Thoracic aorta (tissue), 2 donors: ENCODE measurements at regions not wholly inside any gene's neighbourhood (a gene's known extent, or its start where the extent isn't known, plus 50 kb on each side); places are given as distances from the start of the nearest gene placed in this dataset.

Source experiments
- ATAC-seq: fragments of 150-250 bp; one replicate; pipeline ENCODE4 v1.8.0; 2017; ENCODE audit warnings: low read depth; ENCODE audit not compliant: insufficient number of reproducible peaks, low FRiP score
- DNase-seq: peaks from one replicate; pipeline ENCODE4 v3.0.0-alpha.2; 2020; ENCODE audit warnings: low spot score
- H3K27ac ChIP-seq, 2 donors: fragments of 200-600 bp; sonication (generic); 1 replicate in 1 of 2; 2 replicates in 1 of 2; pipeline ENCODE4 v1.5.1; 2016; ENCODE audit warnings: mild to moderate bottlenecking in 2 of 2, moderate library complexity in 2 of 2
- H3K27me3 ChIP-seq: fragments of 200-600 bp; sonication (generic); replicated peaks from 2 replicates; pipeline ENCODE4 v1.6.0; 2016; ENCODE audit warnings: mild to moderate bottlenecking; ENCODE audit not compliant: insufficient read depth
- H3K36me3 ChIP-seq: fragments of 200-600 bp; sonication (generic); one replicate; pipeline ENCODE4 v1.5.1; 2016
- H3K4me1 ChIP-seq, 2 donors: fragments of 200-600 bp; sonication (generic); 1 replicate in 1 of 2; 2 replicates in 1 of 2; pipeline versions ENCODE4 v1.5.1 to v1.6.0; 2016; ENCODE audit warnings: low read depth in 2 of 2, mild to moderate bottlenecking in 1 of 2; ENCODE audit not compliant: control insufficient read depth in 1 of 2
- H3K4me3 ChIP-seq: fragments of 200-600 bp; sonication (generic); 2 replicates; pipeline ENCODE4 v1.5.1; 2016; ENCODE audit warnings: mild to moderate bottlenecking
- H3K9me3 ChIP-seq: fragments of 200-600 bp; sonication (generic); 2 replicates; pipeline ENCODE4 v1.5.1; 2016
- TF ChIP-seq, protein P1 (sequence below): fragments of 200-600 bp; sonication (generic); IDR thresholded peaks from one replicate; pipeline ENCODE4 v1.5.1; 2019; ENCODE audit warnings: antibody characterized with exemption

- DNase-seq (no peak), ATAC-seq (no peak)
- TF ChIP-seq, protein P1, sequence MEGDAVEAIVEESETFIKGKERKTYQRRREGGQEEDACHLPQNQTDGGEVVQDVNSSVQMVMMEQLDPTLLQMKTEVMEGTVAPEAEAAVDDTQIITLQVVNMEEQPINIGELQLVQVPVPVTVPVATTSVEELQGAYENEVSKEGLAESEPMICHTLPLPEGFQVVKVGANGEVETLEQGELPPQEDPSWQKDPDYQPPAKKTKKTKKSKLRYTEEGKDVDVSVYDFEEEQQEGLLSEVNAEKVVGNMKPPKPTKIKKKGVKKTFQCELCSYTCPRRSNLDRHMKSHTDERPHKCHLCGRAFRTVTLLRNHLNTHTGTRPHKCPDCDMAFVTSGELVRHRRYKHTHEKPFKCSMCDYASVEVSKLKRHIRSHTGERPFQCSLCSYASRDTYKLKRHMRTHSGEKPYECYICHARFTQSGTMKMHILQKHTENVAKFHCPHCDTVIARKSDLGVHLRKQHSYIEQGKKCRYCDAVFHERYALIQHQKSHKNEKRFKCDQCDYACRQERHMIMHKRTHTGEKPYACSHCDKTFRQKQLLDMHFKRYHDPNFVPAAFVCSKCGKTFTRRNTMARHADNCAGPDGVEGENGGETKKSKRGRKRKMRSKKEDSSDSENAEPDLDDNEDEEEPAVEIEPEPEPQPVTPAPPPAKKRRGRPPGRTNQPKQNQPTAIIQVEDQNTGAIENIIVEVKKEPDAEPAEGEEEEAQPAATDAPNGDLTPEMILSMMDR = no peak
- H3K4me1 ChIP-seq = no peaks in the 10 kb centered on the region
- no peak overlapping the region for H3K27ac ChIP-seq
- H3K27me3 ChIP-seq = no peaks in the 10 kb centered on the region
- no peaks in the 10 kb centered on the region for H3K36me3 ChIP-seq
- H3K9me3 ChIP-seq = no peaks in the 10 kb centered on the region
- no peak overlapping the region for H3K4me3 ChIP-seq
These were observed 103.0 kb upstream of the FBXO11 start for GRCh38 chr2:48009256-48009655.

DNA sequence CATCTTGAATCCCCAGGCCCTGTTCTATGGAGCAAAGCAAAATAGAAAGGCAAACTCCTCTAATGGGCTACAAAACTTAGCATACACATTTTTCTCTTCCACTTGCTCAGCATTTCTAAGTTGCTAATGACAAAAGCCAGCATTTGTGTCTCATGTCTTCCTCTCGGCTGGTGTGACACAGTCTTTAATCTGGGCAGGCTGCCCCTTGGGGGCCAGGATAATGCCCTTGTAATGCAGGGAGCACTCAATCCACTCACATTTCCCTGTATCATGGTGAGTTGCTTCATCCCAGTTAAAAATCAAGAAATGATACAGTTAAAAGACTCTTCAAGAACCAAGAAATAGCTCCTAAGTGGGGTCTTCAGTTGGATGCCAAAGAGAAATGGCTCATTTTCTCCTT is 109.1 kb upstream of the FBXO11 start:
- ATAC-seq (no peak), DNase-seq (no peak)
- no peaks in the 10 kb centered on the region for H3K9me3 ChIP-seq
- H3K27me3 ChIP-seq = no peaks in the 10 kb centered on the region
- TF ChIP-seq, protein P1 = no peak
- no peaks in the 10 kb centered on the region for H3K36me3 ChIP-seq
- H3K4me3 ChIP-seq = no peak overlapping the region
- H3K4me1 ChIP-seq = no peaks in the 10 kb centered on the region
- H3K27ac ChIP-seq = no peak overlapping the region

GRCh38 chr2:48016225-48017019 is 110.1 kb upstream of the FBXO11 start:
- Histone ChIP-seq H3K27me3 (no peaks in the 10 kb centered on the region), H3K4me1 (no peaks in the 10 kb centered on the region), H3K27ac (no peak overlapping the region), H3K36me3 (no peaks in the 10 kb centered on the region), H3K4me3 (no peak overlapping the region), H3K9me3 (no peaks in the 10 kb centered on the region)
- DNase-seq = no peak
- ATAC-seq = no peak
- TF ChIP-seq, protein P1 = no peak

GRCh38 chr2:48017136-48017535 is 110.8 kb upstream of the FBXO11 start:
- DNase-seq (no peak), ATAC-seq (no peak)
- H3K4me1 ChIP-seq = no peaks in the 10 kb centered on the region
- H3K9me3 ChIP-seq = no peaks in the 10 kb centered on the region
- H3K36me3 ChIP-seq = no peaks in the 10 kb centered on the region
- no peak overlapping the region for H3K27ac ChIP-seq
- TF ChIP-seq, protein P1 = no peak
- no peak overlapping the region for H3K4me3 ChIP-seq
- H3K27me3 ChIP-seq = no peaks in the 10 kb centered on the region

DNA sequence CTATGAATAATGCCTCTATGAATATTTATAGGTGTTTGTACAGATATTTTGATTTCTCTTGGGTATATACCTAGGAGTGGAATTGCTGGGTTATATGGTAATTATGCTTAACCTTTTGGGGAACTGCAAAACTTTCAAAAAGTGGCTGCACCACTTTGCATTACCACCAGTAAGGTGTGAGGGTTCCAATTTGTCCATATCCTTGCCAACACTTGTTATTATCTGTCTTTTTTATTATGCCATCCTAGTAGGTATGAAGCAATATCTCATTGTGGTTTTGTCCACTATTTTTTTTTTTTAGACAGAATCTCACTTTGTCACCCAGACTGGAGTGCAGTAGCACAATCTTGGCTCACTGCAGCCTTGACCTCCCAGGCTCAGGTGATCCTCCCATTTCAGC is 112.2 kb upstream of the FBXO11 start:
- ATAC-seq (no peak), DNase-seq (no peak)
- H3K4me3 ChIP-seq = no peak overlapping the region
- H3K36me3 ChIP-seq = no peaks in the 10 kb centered on the region
- H3K4me1 ChIP-seq = no peaks in the 10 kb centered on the region
- H3K27ac ChIP-seq = no peak overlapping the region
- TF ChIP-seq, protein P1 = no peak
- H3K9me3 ChIP-seq = no peaks in the 10 kb centered on the region
- H3K27me3 ChIP-seq = no peaks in the 10 kb centered on the region
